Esophagus squamous epithelium (tissue), 5 donors: ENCODE measurements at regions not wholly inside any gene's neighbourhood (a gene's known extent, or its start where the extent isn't known, plus 50 kb on each side); places are given as distances from the start of the nearest gene placed in this dataset.

Experiments
- DNase-seq: peaks from one replicate; lab custom pipeline; 2025; lab: John Stamatoyannopoulos, UW
- H3K27ac ChIP-seq, 4 donors: fragments of 200-600 bp; sonication (generic); one replicate each; pipeline ENCODE4 v1.5.1; 2016 to 2019; ENCODE audit warnings: mild to moderate bottlenecking in 1 of 4
- H3K27me3 ChIP-seq, 4 donors: fragments of 200-600 bp; sonication (generic); 1 replicate in 3 of 4; 2 replicates in 1 of 4; pipeline versions ENCODE4 v1.5.1 to v1.6.0; 2017 to 2021; ENCODE audit warnings: antibody characterized with exemption in 1 of 4
- H3K36me3 ChIP-seq, 3 donors: fragments of 200-600 bp; sonication (generic); one replicate each; pipeline ENCODE4 v1.5.1; 2016 to 2019
- H3K4me1 ChIP-seq, 3 donors: fragments of 200-600 bp; sonication (generic); one replicate each; pipeline ENCODE4 v1.5.1; 2017 to 2019
- H3K4me3 ChIP-seq, 4 donors: fragments of 200-600 bp; sonication (generic); 1 replicate in 3 of 4; 2 replicates in 1 of 4; pipeline ENCODE4 v1.5.1; 2016 to 2019; ENCODE audit warnings: mild to moderate bottlenecking in 2 of 4, moderate library complexity in 1 of 4
- H3K9me3 ChIP-seq, 3 donors: fragments of 200-600 bp; sonication (generic); one replicate each; pipeline ENCODE4 v1.5.1; 2016 to 2019
- CTCF ChIP-seq, 6 experiments: fragments of 450-650 bp in 4 of 6; fragments of 200-600 bp in 2 of 6; sonication (generic) in 2 of 6; IDR thresholded peaks; one replicate each; pipeline ENCODE4 v1.5.1; 2016 to 2019; ENCODE audit warnings: antibody characterized with exemption in 6 of 6, mild to moderate bottlenecking in 4 of 6, moderate library complexity in 4 of 6
- POLR2A ChIP-seq, 4 donors: fragments of 450-650 bp; IDR thresholded peaks; one replicate each; pipeline ENCODE4 v1.6.1; 2017; ENCODE audit warnings: antibody characterized with exemption in 4 of 4, mild to moderate bottlenecking in 4 of 4, moderate library complexity in 3 of 4
- WGBS, 2 donors: methylation state at CpG; one replicate each; pipeline ENCODE4 v1.1.5; 2018; 5-methylcytosine and 5-hydroxymethylcytosine counted together
- intact Hi-C: fragments of 100-400 bp; cut with DNase I; formaldehyde crosslinking; loops from one replicate; pipeline ENCODE4 v1.15.0; 2022
- donor health status: DM: yes; HTN: yes; CAD: no.

- intact Hi-C loops, result no loop called here
- TF ChIP-seq CTCF (IDR thresholded peaks at IDR 0.05) (no peak), POLR2A (IDR thresholded peaks at IDR 0.05) (no peak)
- H3K27ac ChIP-seq, result no peak overlapping the region
- no peak overlapping the region for H3K4me3 ChIP-seq
- DNase-seq, result no peak
- peaks cover 0 to 10% (median 0%) of the 10 kb centered on the region in 3 donors for H3K9me3 ChIP-seq
- peaks cover 0 to 5% (median 0%) of the 10 kb centered on the region in 3 donors for H3K4me1 ChIP-seq
- WGBS, 2 donors, result 90 to 93% methylated on average over 4 to 5 of the region's 6 CpGs
- peaks cover 0 to 9% (median 0%) of the 10 kb centered on the region in 4 donors for H3K27me3 ChIP-seq
- no peaks in the 10 kb centered on the region for H3K36me3 ChIP-seq
Measured at GRCh38 chr2:239704737-239705136, 303.9 kb upstream of the HDAC4 start.

- TF ChIP-seq POLR2A (IDR thresholded peaks at IDR 0.05) (no peak), CTCF (IDR thresholded peaks at IDR 0.05) (no peak)
- no peak for DNase-seq
Measured at GRCh38 chr2:239703834-239704233, 303.0 kb upstream of the HDAC4 start.

GRCh38 chr2:239700686-239701345 lies 300.0 kb upstream of the HDAC4 start:
- no peaks in the 10 kb centered on the region for H3K4me1 ChIP-seq
- DNase-seq, result no peak
- no peak overlapping the region for H3K4me3 ChIP-seq
- intact Hi-C loops, result no loop called here
- no peak overlapping the region for H3K27ac ChIP-seq
- H3K9me3 ChIP-seq, result peaks cover 0 to under 1% (median 0%) of the 10 kb centered on the region in 3 donors
- TF ChIP-seq POLR2A (IDR thresholded peaks at IDR 0.05) (no peak), CTCF (IDR thresholded peaks at IDR 0.05) (no peak)
- no peaks in the 10 kb centered on the region for H3K36me3 ChIP-seq
- H3K27me3 ChIP-seq, result peaks cover 0 to 9% (median 0%) of the 10 kb centered on the region in 4 donors
- 56 to 61% methylated on average over 10 of the region's 10 CpGs for WGBS, 2 donors

More at GRCh38 chr2:239703834-239704233, 303.0 kb upstream of the HDAC4 start:
- peaks cover 0 to 10% (median 0%) of the 10 kb centered on the region in 3 donors for H3K9me3 ChIP-seq
- intact Hi-C loops, result no loop called here
- no peak overlapping the region for H3K27ac ChIP-seq
- H3K4me1 ChIP-seq, result peaks cover 0 to 5% (median 0%) of the 10 kb centered on the region in 3 donors
- H3K4me3 ChIP-seq, result no peak overlapping the region
- 85 to 89% methylated on average over 3 of the region's 3 CpGs for WGBS, 2 donors
- H3K36me3 ChIP-seq, result no peaks in the 10 kb centered on the region
- peaks cover 0 to 9% (median 0%) of the 10 kb centered on the region in 4 donors for H3K27me3 ChIP-seq

GRCh38 chr2:239697399-239698164 lies 296.8 kb upstream of the HDAC4 start:
- no peak overlapping the region for H3K4me3 ChIP-seq
- intact Hi-C loops, result no loop called here
- H3K36me3 ChIP-seq, result no peaks in the 10 kb centered on the region
- no peaks in the 10 kb centered on the region for H3K9me3 ChIP-seq
- no peaks in the 10 kb centered on the region for H3K27me3 ChIP-seq
- WGBS, 2 donors, result 80 to 84% methylated on average over 9 to 11 of the region's 22 CpGs
- no peak overlapping the region for H3K27ac ChIP-seq
- H3K4me1 ChIP-seq, result no peaks in the 10 kb centered on the region
- no peak for DNase-seq
- TF ChIP-seq CTCF (IDR thresholded peaks at IDR 0.05) (no peak), POLR2A (IDR thresholded peaks at IDR 0.05) (no peak)
